ENCODE measurements at regions not wholly inside any gene's neighbourhood (a gene's known extent, or its start where the extent isn't known, plus 50 kb on each side); places are given as distances from the start of the nearest gene placed in this dataset.

- TF ChIP-seq EZH2phosphoT487 (IDR thresholded peaks at IDR 0.05; ENCODE audit: borderline replicate concordance, low read length) = no peak
- TF ChIP-seq, protein P1, sequence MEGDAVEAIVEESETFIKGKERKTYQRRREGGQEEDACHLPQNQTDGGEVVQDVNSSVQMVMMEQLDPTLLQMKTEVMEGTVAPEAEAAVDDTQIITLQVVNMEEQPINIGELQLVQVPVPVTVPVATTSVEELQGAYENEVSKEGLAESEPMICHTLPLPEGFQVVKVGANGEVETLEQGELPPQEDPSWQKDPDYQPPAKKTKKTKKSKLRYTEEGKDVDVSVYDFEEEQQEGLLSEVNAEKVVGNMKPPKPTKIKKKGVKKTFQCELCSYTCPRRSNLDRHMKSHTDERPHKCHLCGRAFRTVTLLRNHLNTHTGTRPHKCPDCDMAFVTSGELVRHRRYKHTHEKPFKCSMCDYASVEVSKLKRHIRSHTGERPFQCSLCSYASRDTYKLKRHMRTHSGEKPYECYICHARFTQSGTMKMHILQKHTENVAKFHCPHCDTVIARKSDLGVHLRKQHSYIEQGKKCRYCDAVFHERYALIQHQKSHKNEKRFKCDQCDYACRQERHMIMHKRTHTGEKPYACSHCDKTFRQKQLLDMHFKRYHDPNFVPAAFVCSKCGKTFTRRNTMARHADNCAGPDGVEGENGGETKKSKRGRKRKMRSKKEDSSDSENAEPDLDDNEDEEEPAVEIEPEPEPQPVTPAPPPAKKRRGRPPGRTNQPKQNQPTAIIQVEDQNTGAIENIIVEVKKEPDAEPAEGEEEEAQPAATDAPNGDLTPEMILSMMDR (IDR thresholded peaks at IDR 0.05; ENCODE audit: low read depth, low read length, poor library complexity, severe bottlenecking) = no peak
- no peaks in the 10 kb centered on the region for H4K20me1 ChIP-seq (ENCODE audit: control insufficient read depth, insufficient read depth, low read depth, low read length)
- H3K27me3 ChIP-seq (ENCODE audit: control insufficient read depth, low read length) = no peaks in the 10 kb centered on the region
- H3K4me1 ChIP-seq (ENCODE audit: control insufficient read depth, low read length) = no peaks in the 10 kb centered on the region
- no peak overlapping the region for H3K27ac ChIP-seq (ENCODE audit: low read depth, low read length)
- no peaks in the 10 kb centered on the region for H3K36me3 ChIP-seq (ENCODE audit: control insufficient read depth, low read length)
- no peaks in the 10 kb centered on the region for H3F3A ChIP-seq (ENCODE audit: control insufficient read depth, insufficient read depth)
- no peaks in the 10 kb centered on the region for H3K79me2 ChIP-seq (ENCODE audit: control insufficient read depth, low read length)
- no peak overlapping the region for H3K4me3 ChIP-seq (ENCODE audit: low read length)
- H3K4me2 ChIP-seq (ENCODE audit: low read length) = no peak overlapping the region
- no peaks in the 10 kb centered on the region for H3K9me2 ChIP-seq (replicated peaks; ENCODE audit: control insufficient read depth, low read length)
- H3K9me3 ChIP-seq (ENCODE audit: control insufficient read depth, insufficient read depth, low read length) = no peaks in the 10 kb centered on the region
Observed at GRCh38 chr16:60712144-60712543, 1324.1 kb downstream of the CDH8 start.

- Histone ChIP-seq H3K9me2 (replicated peaks; ENCODE audit: control insufficient read depth, low read length) (no peaks in the 10 kb centered on the region), H4K20me1 (ENCODE audit: control insufficient read depth, insufficient read depth, low read depth, low read length) (no peaks in the 10 kb centered on the region), H3K36me3 (ENCODE audit: control insufficient read depth, low read length) (no peaks in the 10 kb centered on the region), H3K27me3 (ENCODE audit: control insufficient read depth, low read length) (no peaks in the 10 kb centered on the region), H3K27ac (ENCODE audit: low read depth, low read length) (no peak overlapping the region), H3K4me3 (ENCODE audit: low read length) (no peak overlapping the region), H3K79me2 (ENCODE audit: control insufficient read depth, low read length) (no peaks in the 10 kb centered on the region), H3K9me3 (ENCODE audit: control insufficient read depth, insufficient read depth, low read length) (no peaks in the 10 kb centered on the region), H3K4me2 (ENCODE audit: low read length) (no peak overlapping the region), H3K4me1 (ENCODE audit: control insufficient read depth, low read length) (no peaks in the 10 kb centered on the region), H3F3A (ENCODE audit: control insufficient read depth, insufficient read depth) (no peaks in the 10 kb centered on the region)
- TF ChIP-seq, protein P1 (IDR thresholded peaks at IDR 0.05; ENCODE audit: low read depth, low read length, poor library complexity, severe bottlenecking) = no peak
- no peak for TF ChIP-seq EZH2phosphoT487 (IDR thresholded peaks at IDR 0.05; ENCODE audit: borderline replicate concordance, low read length)
Observed at GRCh38 chr16:60704726-60705125, 1331.5 kb downstream of the CDH8 start.

- Histone ChIP-seq H3K36me3 (ENCODE audit: control insufficient read depth, low read length) (no peaks in the 10 kb centered on the region), H3K9me2 (replicated peaks; ENCODE audit: control insufficient read depth, low read length) (no peaks in the 10 kb centered on the region), H3K4me3 (ENCODE audit: low read length) (no peak overlapping the region), H3K4me2 (ENCODE audit: low read length) (no peak overlapping the region), H3K4me1 (ENCODE audit: control insufficient read depth, low read length) (no peaks in the 10 kb centered on the region), H3K9me3 (ENCODE audit: control insufficient read depth, insufficient read depth, low read length) (no peaks in the 10 kb centered on the region), H3K27me3 (ENCODE audit: control insufficient read depth, low read length) (no peaks in the 10 kb centered on the region), H4K20me1 (ENCODE audit: control insufficient read depth, insufficient read depth, low read depth, low read length) (no peaks in the 10 kb centered on the region), H3K27ac (ENCODE audit: low read depth, low read length) (no peak overlapping the region), H3K79me2 (ENCODE audit: control insufficient read depth, low read length) (no peaks in the 10 kb centered on the region), H3F3A (ENCODE audit: control insufficient read depth, insufficient read depth) (no peaks in the 10 kb centered on the region)
- TF ChIP-seq EZH2phosphoT487 (IDR thresholded peaks at IDR 0.05; ENCODE audit: borderline replicate concordance, low read length) = no peak
- TF ChIP-seq, protein P1 (IDR thresholded peaks at IDR 0.05; ENCODE audit: low read depth, low read length, poor library complexity, severe bottlenecking) = no peak
Observed at GRCh38 chr16:60703096-60703495, 1333.1 kb downstream of the CDH8 start.

DNA sequence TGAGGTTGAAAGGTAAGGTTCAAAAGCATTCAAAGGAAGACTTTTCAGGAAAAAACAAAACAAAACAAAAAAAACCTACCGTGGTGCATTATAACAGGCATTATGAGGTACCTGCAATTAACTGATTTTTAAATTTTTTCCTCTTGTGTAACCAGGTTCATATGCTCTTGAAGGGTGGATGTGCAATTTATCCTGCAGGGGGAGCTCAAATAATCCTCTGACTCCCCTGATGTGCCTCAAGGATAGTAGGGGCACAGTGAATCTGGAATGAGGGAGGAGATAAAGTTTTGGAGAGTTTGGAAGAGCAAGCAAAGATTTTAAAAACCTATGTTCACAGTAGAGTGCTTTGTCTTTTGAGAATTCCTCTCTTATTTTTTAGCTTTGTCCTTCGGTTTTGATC lies 1349.4 kb downstream of the CDH8 start:
- Histone ChIP-seq H3F3A (ENCODE audit: control insufficient read depth, insufficient read depth) (no peaks in the 10 kb centered on the region), H3K36me3 (ENCODE audit: control insufficient read depth, low read length) (no peaks in the 10 kb centered on the region), H3K4me1 (ENCODE audit: control insufficient read depth, low read length) (no peaks in the 10 kb centered on the region), H3K27ac (ENCODE audit: low read depth, low read length) (no peak overlapping the region), H3K27me3 (ENCODE audit: control insufficient read depth, low read length) (no peaks in the 10 kb centered on the region), H3K9me2 (replicated peaks; ENCODE audit: control insufficient read depth, low read length) (no peaks in the 10 kb centered on the region), H3K4me2 (ENCODE audit: low read length) (no peak overlapping the region), H3K79me2 (ENCODE audit: control insufficient read depth, low read length) (no peaks in the 10 kb centered on the region), H3K9me3 (ENCODE audit: control insufficient read depth, insufficient read depth, low read length) (no peaks in the 10 kb centered on the region), H3K4me3 (ENCODE audit: low read length) (no peak overlapping the region), H4K20me1 (ENCODE audit: control insufficient read depth, insufficient read depth, low read depth, low read length) (no peaks in the 10 kb centered on the region)
- TF ChIP-seq, protein P1 (IDR thresholded peaks at IDR 0.05; ENCODE audit: low read depth, low read length, poor library complexity, severe bottlenecking) = peak; percentile 28
- no peak for TF ChIP-seq EZH2phosphoT487 (IDR thresholded peaks at IDR 0.05; ENCODE audit: borderline replicate concordance, low read length)

Measured in DOHH2 (cell line).